ENCODE measurements at regions not wholly inside any gene's neighbourhood (a gene's known extent, or its start where the extent isn't known, plus 50 kb on each side); places are given as distances from the start of the nearest gene placed in this dataset.

DNA sequence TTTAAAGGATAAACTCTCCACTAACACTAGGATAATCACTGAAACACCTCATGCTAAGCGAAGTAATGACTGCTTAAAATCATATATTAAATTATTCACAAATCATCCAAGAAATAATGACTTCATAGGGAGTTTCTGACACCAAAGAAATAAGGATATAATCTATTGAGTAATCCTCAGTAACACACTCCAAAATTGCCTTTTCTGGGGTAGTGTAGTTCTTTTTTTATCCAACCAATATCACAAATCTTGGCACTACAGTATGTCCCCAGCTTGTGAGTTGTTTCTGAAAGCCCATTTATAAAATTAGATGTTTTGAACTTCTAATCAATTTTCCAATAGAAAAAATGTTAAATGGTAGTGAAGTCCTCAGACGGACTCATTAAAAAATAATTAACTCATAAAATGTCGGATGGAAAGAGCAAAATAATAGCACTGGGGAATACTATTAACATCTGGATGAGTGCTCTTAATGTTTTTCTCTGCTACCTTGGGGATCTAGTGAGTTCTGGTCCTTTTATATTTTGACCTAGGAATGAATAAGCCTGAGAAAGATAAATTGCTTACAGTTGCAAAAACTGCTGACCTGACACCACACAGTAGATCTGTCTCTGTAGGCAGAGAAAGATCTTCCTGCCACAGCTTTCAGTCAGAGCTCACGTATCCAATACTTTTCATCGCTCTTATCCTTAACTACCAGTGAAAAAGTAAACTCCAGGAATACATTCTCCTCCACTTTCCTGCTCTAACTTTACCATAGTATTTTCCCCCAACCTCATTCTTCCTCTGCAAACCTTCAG is 618.5 kb upstream of the ANKRD30A start:
- TF ChIP-seq POLR2A (IDR thresholded peaks at IDR 0.05; ENCODE audit: low read depth, low read length) (no peak), TAF1 (IDR thresholded peaks at IDR 0.05; ENCODE audit: low read depth, low read length) (no peak), SPI1 (IDR thresholded peaks at IDR 0.05; ENCODE audit: low read depth, low read length) (no peak), POLR2AphosphoS5 (IDR thresholded peaks at IDR 0.05; ENCODE audit: low read depth, low read length) (no peak), POU2F2 (IDR thresholded peaks at IDR 0.05; ENCODE audit: low read depth, low read length) (no peak)

Measured in GM12891 (cell line).